ENCODE measurements at regions not wholly inside any gene's neighbourhood (a gene's known extent, or its start where the extent isn't known, plus 50 kb on each side); places are given as distances from the start of the nearest gene placed in this dataset.
"Not testable (repeated sequence)": the region's sequence is repeated elsewhere in the genome, so short reads cannot be mapped to it uniquely, and the experiment has no call there.

GRCh38 chr18:14250084-14250677, 117.9 kb upstream of the ZNF519 start:
- TF ChIP-seq CTCF (tag by site-specific recombination; IDR thresholded peaks at IDR 0.05); ZNF248 (tag by site-specific recombination; IDR thresholded peaks at IDR 0.05); MYNN (tag by site-specific recombination; IDR thresholded peaks at IDR 0.05; ENCODE audit: borderline replicate concordance); OVOL3 (tag by site-specific recombination; IDR thresholded peaks at IDR 0.05); ZSCAN18 (tag by site-specific recombination; IDR thresholded peaks at IDR 0.05); KLF7 (tag by site-specific recombination; IDR thresholded peaks at IDR 0.05; ENCODE audit: borderline replicate concordance); ZNF677 (tag by site-specific recombination; IDR thresholded peaks at IDR 0.05); PRDM4 (tag by site-specific recombination; IDR thresholded peaks at IDR 0.05); ZNF211 (tag by site-specific recombination; IDR thresholded peaks at IDR 0.05; ENCODE audit: low read depth); ZNF510 (tag by site-specific recombination; IDR thresholded peaks at IDR 0.05; ENCODE audit: insufficient replicate concordance); ZNF549 (tag by site-specific recombination; IDR thresholded peaks at IDR 0.05); ZNF404 (tag by site-specific recombination; IDR thresholded peaks at IDR 0.05); HIC1 (tag by site-specific recombination; IDR thresholded peaks at IDR 0.05): not testable (repeated sequence)
